Endothelial cell of umbilical vein (primary cell): ENCODE measurements at regions not wholly inside any gene's neighbourhood (a gene's known extent, or its start where the extent isn't known, plus 50 kb on each side); places are given as distances from the start of the nearest gene placed in this dataset.

Experiments
- BruUV-seq: library from RNA; stranded (reverse); fragments of 400-500 nt; replicated peaks from 2 replicates; lab custom pipeline; 2021; lab: Mats Ljungman, UMichigan
- CTCF ChIA-PET: fragments of 300-600, 350-600 bp; sonication (Branson Sonifier 250); formaldehyde crosslinking; loops from one replicate; lab custom pipeline; 2021; ENCODE audit warnings: antibody characterized with exemption, inconsistent platforms; lab: Charles Lee
- POLR2A ChIA-PET: fragments of 300-600, 350-600 bp; sonication (Branson Sonifier 250); formaldehyde crosslinking; loops from one replicate; lab custom pipeline; 2021; ENCODE audit warnings: antibody characterized with exemption, inconsistent platforms; lab: Charles Lee
- DNase-seq: peaks from one replicate; pipeline ENCODE4 v3.0.0-alpha.2; 2011; ENCODE audit warnings: low read depth, low spot score
- FAIRE-seq: peaks from 2 replicates; lab custom pipeline; 2011; peaks lifted over from hg19 to GRCh38; lab: Jason Lieb, UNC
- H2AFZ ChIP-seq: 2 replicates; pipeline ENCODE4 v1.6.0; 2012; ENCODE audit warnings: low read depth, low read length, control low read depth, inconsistent platforms
- H3K27ac ChIP-seq: 2 replicates; pipeline ENCODE4 v1.5.1; 2011; ENCODE audit warnings: low read depth, mild to moderate bottlenecking, control low read depth, low read length, moderate library complexity; ENCODE audit not compliant: insufficient read depth
- H3K27me3 ChIP-seq, 2 experiments: 2 replicates each; pipeline versions ENCODE4 v1.6.0 to v1.6.1; 2011; ENCODE audit warnings: low read length in 2 of 2, mixed read lengths in 1 of 2; ENCODE audit not compliant: control insufficient read depth in 2 of 2, insufficient read depth in 2 of 2
- H3K36me3 ChIP-seq, 2 experiments: 2 replicates in 1 of 2; 3 replicates in 1 of 2; pipeline ENCODE4 v1.5.1; 2011; ENCODE audit warnings: low read length in 2 of 2, mild to moderate bottlenecking in 1 of 2, moderate library complexity in 1 of 2; ENCODE audit not compliant: control insufficient read depth in 2 of 2, insufficient read depth in 2 of 2; ENCODE audit errors: extremely low read depth in 1 of 2
- H3K4me1 ChIP-seq: 3 replicates; pipeline ENCODE4 v1.5.1; 2011; ENCODE audit warnings: mild to moderate bottlenecking, low read length; ENCODE audit not compliant: control insufficient read depth, insufficient read depth; ENCODE audit errors: extremely low read depth
- H3K4me2 ChIP-seq: 2 replicates; pipeline ENCODE4 v1.6.1; 2011; ENCODE audit warnings: low read length, control low read depth, mixed read lengths; ENCODE audit not compliant: insufficient read depth
- H3K4me3 ChIP-seq, 3 experiments: fragments of 200-600 bp in 1 of 3; sonication (generic), shearing (Covaris generic) in 1 of 3; replicated peaks in 1 of 3; 2 replicates each; pipeline ENCODE4 v1.5.1; 2011 to 2016; ENCODE audit warnings: control low read depth in 3 of 3, low read length in 3 of 3, mild to moderate bottlenecking in 2 of 3, inconsistent platforms in 1 of 3, low read depth in 1 of 3, moderate library complexity in 1 of 3; ENCODE audit not compliant: insufficient read depth in 1 of 3
- H3K79me2 ChIP-seq: 2 replicates; pipeline ENCODE4 v1.6.0; 2012; ENCODE audit warnings: low read length, inconsistent platforms; ENCODE audit not compliant: control insufficient read depth, insufficient read depth
- H3K9ac ChIP-seq: replicated peaks from 2 replicates; pipeline ENCODE3; 2011; ENCODE audit warnings: low read length, control low read depth; ENCODE audit not compliant: insufficient read depth; ENCODE audit errors: extremely low read depth
- H3K9me1 ChIP-seq: replicated peaks from 3 replicates; pipeline ENCODE4 v1.6.0; 2011; ENCODE audit warnings: mild to moderate bottlenecking, low read length; ENCODE audit not compliant: control insufficient read depth, insufficient read depth; ENCODE audit errors: extremely low read depth
- H3K9me3 ChIP-seq: replicated peaks from 2 replicates; pipeline ENCODE4 v1.5.1; 2012; ENCODE audit warnings: low read length, inconsistent platforms; ENCODE audit not compliant: control insufficient read depth, insufficient read depth
- H4K20me1 ChIP-seq: replicated peaks from 2 replicates; pipeline ENCODE3; 2011; ENCODE audit warnings: mild to moderate bottlenecking, low read length; ENCODE audit not compliant: control insufficient read depth, insufficient read depth; ENCODE audit errors: extremely low read depth
- EZH2 ChIP-seq: IDR thresholded peaks from 2 replicates; pipeline ENCODE4 v1.6.1; 2012; ENCODE audit warnings: borderline replicate concordance, low read depth, mild to moderate bottlenecking, moderate library complexity, low read length, inconsistent platforms; ENCODE audit not compliant: severe bottlenecking
- FOS ChIP-seq: IDR thresholded peaks from 2 replicates; pipeline ENCODE4 v1.6.1; 2011; ENCODE audit warnings: mild to moderate bottlenecking, low read length, moderate library complexity, borderline replicate concordance; ENCODE audit not compliant: insufficient read depth
- GATA2 ChIP-seq: IDR thresholded peaks from 2 replicates; pipeline ENCODE4 v1.7.0; 2011; ENCODE audit warnings: low read depth, mild to moderate bottlenecking, moderate library complexity, mixed read lengths, low read length; ENCODE audit not compliant: insufficient read length, insufficient read depth
- JUN ChIP-seq: IDR thresholded peaks from 2 replicates; pipeline ENCODE4 v1.6.1; 2011; ENCODE audit warnings: borderline replicate concordance, low read depth; ENCODE audit not compliant: insufficient read length, insufficient read depth
- MYC ChIP-seq: IDR thresholded peaks from one replicate; pipeline ENCODE4 v1.6.1; 2011; ENCODE audit warnings: mild to moderate bottlenecking, low read depth, low read length
- POLR2A ChIP-seq: IDR thresholded peaks from 2 replicates; pipeline ENCODE4 v1.6.1; 2012; ENCODE audit warnings: low read depth, mild to moderate bottlenecking, control low read depth, low read length
- POLR2AphosphoS5 ChIP-seq: IDR thresholded peaks from 2 replicates; pipeline ENCODE4 v1.6.1; 2012; ENCODE audit warnings: low read depth, mild to moderate bottlenecking, control low read depth, low read length, moderate library complexity; ENCODE audit not compliant: insufficient read depth
- dilution Hi-C: fragments of 300-500 bp; cut with MboI; formaldehyde crosslinking; loops from one replicate; pipeline ENCODE4 v1.15.0; 2019; ENCODE audit warnings: low sequenced_read_pairs; ENCODE audit not compliant: extremely low pct_ligation_motif_present
- intact Hi-C: fragments of 100-400 bp; cut with micrococcal nuclease; formaldehyde crosslinking; loops from one replicate; pipeline ENCODE4 v1.10.0; 2022
- TF ChIP-seq, protein P1 (sequence below): IDR thresholded peaks from 2 replicates; pipeline ENCODE4 v1.6.1; 2011; ENCODE audit not compliant: insufficient read depth, insufficient read length
- TF ChIP-seq, protein P2 (sequence below), 2 donors: IDR thresholded peaks; 1 replicate in 1 of 2; 2 replicates in 1 of 2; pipeline ENCODE4 v1.5.1; 2011; ENCODE audit warnings: low read length in 2 of 2, mild to moderate bottlenecking in 2 of 2, moderate library complexity in 2 of 2, control low read depth in 1 of 2, inconsistent platforms in 1 of 2, low read depth in 1 of 2; ENCODE audit not compliant: insufficient read depth in 1 of 2; ENCODE audit errors: extremely low read depth in 1 of 2

DNA sequence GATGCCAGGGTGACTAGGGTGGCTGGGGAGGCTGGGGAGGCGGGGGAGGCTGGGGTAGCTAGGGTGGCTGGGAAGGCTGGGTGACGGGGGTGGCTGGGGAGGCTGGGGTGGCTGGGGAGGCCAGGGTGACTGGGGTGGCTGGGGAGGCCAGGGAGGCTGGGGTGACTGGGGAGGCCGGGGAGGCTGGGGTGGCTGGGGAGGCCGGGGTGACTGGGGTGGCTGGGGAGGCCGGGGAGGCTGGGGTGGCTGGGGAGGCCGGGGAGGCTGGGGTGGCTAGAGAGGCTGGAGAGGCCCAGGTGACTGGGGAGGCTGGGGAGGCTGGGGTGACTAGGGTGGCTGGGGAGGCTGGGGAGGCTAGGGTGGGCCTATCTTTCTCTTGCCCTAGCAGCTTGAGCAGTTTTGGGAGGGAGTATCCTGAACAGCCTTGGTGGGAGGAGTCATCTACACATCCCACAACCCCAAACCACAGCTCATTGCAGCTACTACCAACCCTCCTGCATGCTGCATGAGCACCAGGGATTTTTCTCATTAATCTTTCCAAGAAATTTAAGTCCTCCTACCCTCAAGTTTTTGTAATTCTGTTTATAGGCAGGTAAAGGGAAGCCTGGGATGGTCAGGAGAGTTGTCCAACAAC is 203.2 kb upstream of the IRX1 start:
- dilution Hi-C loops (no loop called here), intact Hi-C loops (no loop called here)
- FAIRE-seq (no peak), DNase-seq (no peak)
- Histone ChIP-seq H3K79me2 (no peaks in the 10 kb centered on the region), H2AFZ (no peak overlapping the region), H4K20me1 (no peaks in the 10 kb centered on the region), H3K36me3 (no peaks in the 10 kb centered on the region), H3K9me3 (peaks cover 3% of the 10 kb centered on the region), H3K4me3 (no peak overlapping the region), H3K4me1 (no peaks in the 10 kb centered on the region), H3K4me2 (no peak overlapping the region), H3K27ac (no peak overlapping the region), H3K9ac (no peak overlapping the region), H3K9me1 (no peaks in the 10 kb centered on the region), H3K27me3 (no peaks in the 10 kb centered on the region)
- ChIA-PET POLR2A (no interaction called here), CTCF (no interaction called here)
- no TSS peak for BruUV-seq
- TF ChIP-seq, protein P1, sequence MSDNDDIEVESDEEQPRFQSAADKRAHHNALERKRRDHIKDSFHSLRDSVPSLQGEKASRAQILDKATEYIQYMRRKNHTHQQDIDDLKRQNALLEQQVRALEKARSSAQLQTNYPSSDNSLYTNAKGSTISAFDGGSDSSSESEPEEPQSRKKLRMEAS, result no peak
- TF ChIP-seq EZH2 (no peak), POLR2A (no peak), GATA2 (no peak), MYC (no peak), JUN (no peak), POLR2AphosphoS5 (no peak), FOS (no peak)
- TF ChIP-seq, protein P2, sequence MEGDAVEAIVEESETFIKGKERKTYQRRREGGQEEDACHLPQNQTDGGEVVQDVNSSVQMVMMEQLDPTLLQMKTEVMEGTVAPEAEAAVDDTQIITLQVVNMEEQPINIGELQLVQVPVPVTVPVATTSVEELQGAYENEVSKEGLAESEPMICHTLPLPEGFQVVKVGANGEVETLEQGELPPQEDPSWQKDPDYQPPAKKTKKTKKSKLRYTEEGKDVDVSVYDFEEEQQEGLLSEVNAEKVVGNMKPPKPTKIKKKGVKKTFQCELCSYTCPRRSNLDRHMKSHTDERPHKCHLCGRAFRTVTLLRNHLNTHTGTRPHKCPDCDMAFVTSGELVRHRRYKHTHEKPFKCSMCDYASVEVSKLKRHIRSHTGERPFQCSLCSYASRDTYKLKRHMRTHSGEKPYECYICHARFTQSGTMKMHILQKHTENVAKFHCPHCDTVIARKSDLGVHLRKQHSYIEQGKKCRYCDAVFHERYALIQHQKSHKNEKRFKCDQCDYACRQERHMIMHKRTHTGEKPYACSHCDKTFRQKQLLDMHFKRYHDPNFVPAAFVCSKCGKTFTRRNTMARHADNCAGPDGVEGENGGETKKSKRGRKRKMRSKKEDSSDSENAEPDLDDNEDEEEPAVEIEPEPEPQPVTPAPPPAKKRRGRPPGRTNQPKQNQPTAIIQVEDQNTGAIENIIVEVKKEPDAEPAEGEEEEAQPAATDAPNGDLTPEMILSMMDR (IDR thresholded peaks at IDR 0.05; ENCODE audit: extremely low read depth in 1 of 2, insufficient read depth in 1 of 2, low read depth in 1 of 2, low read length in 2 of 2), result no peak
